ENCODE measurements at regions not wholly inside any gene's neighbourhood (a gene's known extent, or its start where the extent isn't known, plus 50 kb on each side); places are given as distances from the start of the nearest gene placed in this dataset.

GRCh38 chr10:44689368-44689767, 221.8 kb upstream of the TMEM72 start:
- DNase-seq = no peak

- no peak for DNase-seq
These were observed 214.6 kb upstream of the TMEM72 start for GRCh38 chr10:44696496-44696895.

- no peak for DNase-seq
These were observed 214.0 kb upstream of the TMEM72 start for GRCh38 chr10:44697116-44697515.

DNA sequence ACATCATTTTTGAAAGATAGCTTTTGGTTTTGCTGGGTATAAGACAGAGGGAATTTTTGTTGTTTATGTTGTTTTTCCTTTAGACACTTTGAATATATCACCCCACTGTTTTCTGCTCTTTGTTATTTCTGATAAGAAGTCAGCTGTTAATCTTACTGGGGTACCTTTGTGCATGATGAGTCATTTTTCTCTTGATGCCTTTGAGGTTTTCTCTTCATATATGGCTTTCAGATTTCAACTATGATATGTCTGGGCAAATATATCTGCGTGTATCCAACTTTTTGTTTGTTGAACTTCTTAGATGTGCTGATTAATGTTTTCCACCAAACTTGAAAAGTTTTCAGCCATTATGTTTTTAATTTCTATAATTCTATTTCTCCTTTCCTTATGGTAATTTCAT, 208.6 kb upstream of the TMEM72 start:
- no peak for DNase-seq

DNA sequence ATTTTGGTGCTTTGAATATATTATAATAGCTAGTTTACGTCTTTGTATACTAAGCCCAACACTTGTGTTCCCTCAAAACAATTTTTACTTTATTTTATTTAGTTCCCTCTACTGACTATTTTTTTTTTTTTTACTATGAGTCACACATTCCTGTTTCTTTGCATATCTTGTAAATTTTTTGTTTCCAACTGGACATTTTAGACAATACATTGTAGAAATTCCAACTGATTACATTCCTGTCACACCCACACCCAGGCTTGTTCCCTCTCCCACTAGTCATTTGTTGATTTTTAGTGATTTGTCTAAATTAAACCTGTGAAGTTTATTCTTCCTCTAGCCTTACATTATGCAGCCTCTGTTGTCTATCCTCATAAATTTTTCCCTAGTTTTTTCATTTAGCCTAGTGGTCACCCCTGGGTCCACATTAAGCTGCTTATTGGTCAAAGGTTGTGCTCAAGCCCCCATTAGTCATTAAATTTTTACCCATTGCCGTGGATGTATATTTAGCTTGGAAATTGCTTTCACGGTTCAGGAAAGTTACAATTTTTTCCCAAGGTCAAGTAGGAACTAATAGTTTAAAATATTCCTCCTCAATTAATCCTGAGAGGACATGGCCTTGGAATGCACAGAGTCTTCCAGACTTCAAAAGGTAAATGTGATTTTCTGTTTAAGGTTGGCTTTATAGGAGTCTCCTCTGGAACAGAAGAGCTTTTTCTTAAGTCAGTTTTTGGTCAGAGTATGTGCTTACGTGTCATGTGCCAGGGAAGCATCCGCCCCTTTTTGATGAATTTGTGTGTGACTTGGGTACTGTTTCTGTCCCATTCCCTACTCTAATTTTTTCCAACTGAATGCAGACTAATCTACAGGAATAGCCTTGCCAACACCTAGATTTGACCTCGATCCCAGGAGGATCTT, 207.6 kb upstream of the TMEM72 start:
- no peak for DNase-seq

GRCh38 chr10:44704616-44705015, 206.5 kb upstream of the TMEM72 start:
- DNase-seq = no peak

DNA sequence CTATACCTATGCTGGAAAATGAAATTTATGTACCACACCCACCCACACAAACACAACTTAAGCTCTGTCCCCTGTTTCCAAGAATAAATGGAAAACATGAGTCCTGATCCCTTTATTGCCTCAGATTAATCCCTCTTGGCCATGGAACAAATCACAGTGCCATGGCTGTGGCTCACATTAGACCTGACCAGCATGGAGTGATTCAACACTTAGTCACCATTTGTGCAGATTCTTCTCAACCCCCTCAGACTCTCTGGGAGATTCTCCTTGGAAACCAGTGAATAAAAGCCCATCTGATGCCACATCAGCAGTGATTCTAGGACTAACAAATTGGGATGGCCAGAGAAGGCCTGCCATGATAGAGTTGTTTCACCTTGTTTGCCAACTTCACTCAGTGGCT, 204.4 kb upstream of the TMEM72 start:
- DNase-seq = no peak

- no peak for DNase-seq
These were observed 197.8 kb upstream of the TMEM72 start for GRCh38 chr10:44713307-44713706.

DNA sequence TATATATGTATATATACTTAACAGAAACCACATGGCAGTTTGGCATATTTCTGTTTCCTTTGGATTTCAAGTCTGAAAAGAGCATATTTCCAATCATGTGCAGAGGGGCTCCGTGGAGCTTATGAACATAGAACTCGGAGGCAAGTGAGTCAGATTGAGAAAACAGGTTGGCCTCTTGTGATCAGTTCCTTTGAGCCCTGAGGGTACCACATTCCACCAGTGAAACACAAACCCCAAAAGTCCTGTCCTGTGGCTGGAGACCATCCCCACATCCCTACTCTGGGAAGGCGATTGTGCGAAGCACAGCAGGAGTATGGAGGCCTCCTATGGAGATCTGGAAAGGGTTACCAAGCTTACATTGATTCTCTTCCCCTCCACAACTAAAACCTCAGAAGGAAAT, 196.7 kb upstream of the TMEM72 start:
- no peak for DNase-seq

GRCh38 chr10:44715136-44715535, 196.0 kb upstream of the TMEM72 start:
- DNase-seq = no peak

DNA sequence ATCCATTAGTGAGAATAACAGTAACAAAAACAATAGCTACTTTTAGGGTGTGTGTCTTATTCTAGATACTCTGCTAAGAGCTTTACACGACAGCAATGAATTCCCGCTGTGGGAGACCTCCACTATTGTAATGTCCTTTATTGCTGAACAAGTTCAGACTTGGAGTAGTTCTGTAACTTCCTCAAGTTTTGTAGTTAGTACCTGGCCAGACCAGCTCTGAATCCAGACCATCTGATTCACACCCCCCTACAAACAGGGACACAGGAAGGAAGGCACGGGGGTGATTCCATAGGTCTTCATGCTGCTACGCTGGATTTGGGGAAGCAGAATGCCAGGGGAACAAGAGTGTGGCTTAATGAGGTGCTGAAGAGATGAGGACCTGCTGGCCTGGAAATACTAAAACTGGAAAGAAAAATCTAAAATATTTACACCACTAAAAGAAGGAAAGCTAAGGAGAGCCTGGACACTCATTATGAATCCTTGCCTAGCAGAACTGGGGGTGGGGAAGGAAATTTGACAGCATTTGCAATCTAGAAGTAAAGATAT, 194.6 kb upstream of the TMEM72 start:
- DNase-seq = no peak

GRCh38 chr10:44723082-44723481, 188.1 kb upstream of the TMEM72 start:
- DNase-seq = no peak

GRCh38 chr10:44723619-44724325, 187.4 kb upstream of the TMEM72 start:
- no peak for DNase-seq

DNA sequence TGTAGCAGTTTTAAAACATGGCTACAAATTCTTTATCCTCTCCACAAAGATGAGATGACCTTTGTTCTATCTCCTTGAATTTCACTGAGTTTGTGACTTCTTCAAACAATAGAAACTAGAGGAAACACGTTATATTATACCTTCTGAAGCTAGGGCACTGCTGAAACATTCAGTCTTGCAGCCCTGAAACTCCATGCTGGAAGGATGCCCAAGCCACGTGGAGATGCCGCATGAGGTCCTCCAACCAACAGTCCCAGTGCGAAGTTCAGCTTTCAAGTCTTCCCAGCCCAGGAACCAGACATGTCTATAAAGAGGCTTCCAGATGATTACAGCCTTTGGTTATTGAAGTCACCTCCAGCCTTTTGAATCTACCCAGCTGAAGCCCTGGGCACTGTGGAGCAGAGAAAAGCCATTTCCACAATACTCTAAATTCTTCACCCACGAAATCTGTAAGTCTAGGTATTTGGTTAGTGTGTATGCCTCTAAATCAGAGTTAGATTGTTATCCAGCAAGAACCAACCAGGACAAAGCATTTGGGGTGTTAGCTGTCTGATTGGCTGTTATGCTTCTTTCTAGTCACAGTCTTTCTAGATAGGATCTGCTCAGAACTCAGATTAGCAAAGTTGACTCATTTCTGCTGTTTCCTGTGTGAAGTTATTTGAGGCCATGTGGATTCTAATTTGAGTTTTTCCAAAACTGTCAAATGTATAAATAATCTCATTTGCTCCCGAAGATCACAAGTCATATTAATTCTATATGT, 186.5 kb upstream of the TMEM72 start:
- no peak for DNase-seq

GRCh38 chr10:44725404-44725803, 185.7 kb upstream of the TMEM72 start:
- no peak for DNase-seq

DNA sequence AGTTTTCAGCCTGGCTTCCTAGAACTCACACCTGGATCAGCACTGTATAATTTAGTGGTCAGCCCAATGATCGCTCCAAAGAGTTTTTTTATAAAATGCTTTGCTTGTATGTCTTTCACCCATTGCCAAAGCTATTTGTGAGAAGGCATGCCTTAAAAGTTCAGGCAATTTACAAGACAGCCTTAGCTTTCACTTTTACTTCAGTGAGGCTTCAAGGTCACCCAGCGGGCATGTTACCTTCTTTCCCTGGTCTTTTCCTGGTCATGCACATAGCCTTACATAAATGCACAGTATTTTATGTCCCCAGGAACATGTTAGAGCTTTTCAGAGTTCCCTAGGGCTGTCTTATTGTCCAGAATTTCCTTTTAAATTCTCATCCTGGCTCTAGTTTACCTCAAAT, 179.9 kb upstream of the TMEM72 start:
- DNase-seq = no peak

- no peak for DNase-seq
These were observed 177.3 kb upstream of the TMEM72 start for GRCh38 chr10:44733501-44734488.

- no peak for DNase-seq
These were observed 168.9 kb upstream of the TMEM72 start for GRCh38 chr10:44742248-44742647.

DNA sequence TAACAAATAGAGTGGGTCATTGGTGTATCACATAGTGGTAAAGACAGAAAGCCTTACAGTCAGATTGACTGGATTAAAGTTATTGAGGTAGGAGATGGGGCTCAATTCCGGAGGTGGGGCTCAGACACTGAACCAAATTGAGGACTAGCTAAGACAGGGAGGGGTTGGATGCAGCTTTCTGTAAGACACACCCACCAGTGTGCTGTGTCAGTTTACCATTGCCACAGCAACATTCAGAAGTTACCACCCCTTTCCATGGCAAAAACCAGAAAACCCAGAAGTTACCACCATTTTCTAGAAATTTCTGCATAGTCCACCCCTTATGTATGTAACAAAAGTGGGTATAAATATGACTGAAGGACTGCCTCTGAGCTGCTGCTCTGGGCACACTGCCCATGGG, 167.6 kb upstream of the TMEM72 start:
- DNase-seq = no peak

- no peak for DNase-seq
These were observed 165.2 kb upstream of the TMEM72 start for GRCh38 chr10:44745920-44746319.

GRCh38 chr10:44747593-44748172, 163.5 kb upstream of the TMEM72 start:
- DNase-seq = no peak

GRCh38 chr10:44749151-44749550, 162.0 kb upstream of the TMEM72 start:
- DNase-seq = no peak
